ENCODE measurements at regions not wholly inside any gene's neighbourhood (a gene's known extent, or its start where the extent isn't known, plus 50 kb on each side); places are given as distances from the start of the nearest gene placed in this dataset.
A peak's percentile ranks its signal among the peaks of the same experiment; 100 is the strongest.

DNA sequence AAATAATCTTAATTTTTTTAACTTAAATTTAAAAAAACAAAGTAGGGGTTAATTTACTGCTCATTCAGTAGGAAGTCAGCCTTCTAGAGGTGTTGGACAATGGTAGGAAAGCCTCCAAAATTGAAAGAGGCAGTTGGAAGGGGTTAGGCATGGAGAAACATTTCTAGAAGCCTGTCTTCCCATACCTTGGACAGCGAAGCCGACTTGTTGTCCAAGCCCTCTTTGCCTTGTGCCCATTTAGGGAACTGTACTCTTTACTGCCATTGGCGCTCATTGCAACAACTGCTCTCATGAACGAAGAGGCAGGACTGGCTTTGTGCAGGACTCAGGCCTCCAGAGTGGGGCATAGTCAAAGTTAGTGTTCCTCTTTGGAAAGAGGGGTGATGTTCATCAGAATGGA is 333.3 kb downstream of the HRH4 start:
- Histone ChIP-seq H2AFZ (ENCODE audit: low read length) (no peak overlapping the region), H3K9me2 (ENCODE audit: insufficient read depth, low read length) (no peaks in the 10 kb centered on the region), H4K20me1 (ENCODE audit: insufficient read depth, low read length) (no peaks in the 10 kb centered on the region), H3K27ac (ENCODE audit: low read depth, low read length, poor library complexity, severe bottlenecking) (no peak overlapping the region), H3K79me2 (ENCODE audit: insufficient read depth, low read depth, low read length) (no peaks in the 10 kb centered on the region), H3K36me3 (ENCODE audit: insufficient read depth, low read length) (no peaks in the 10 kb centered on the region), H3K9me3 (ENCODE audit: low read length) (no peaks in the 10 kb centered on the region), H3K4me2 (ENCODE audit: low read length) (no peak overlapping the region), H3K4me1 (ENCODE audit: insufficient read depth, low read length, poor library complexity, severe bottlenecking) (no peaks in the 10 kb centered on the region), H3K4me3 (ENCODE audit: low read depth, low read length, poor library complexity, severe bottlenecking) (no peak overlapping the region)
- POLR2A ChIA-PET, result no interaction called here
- TF ChIP-seq CTCF (conservative IDR thresholded peaks at IDR 0.05; ENCODE audit: low read length) (no peak), EZH2phosphoT487 (IDR thresholded peaks at IDR 0.05; ENCODE audit: borderline replicate concordance, low read depth, low read length) (no peak)
- intact Hi-C loops (cut with micrococcal nuclease; ENCODE audit: unreplicated experiment), result no loop called here
- DNase-seq (ENCODE audit: low spot score), result no peak
- CTCF ChIA-PET (ENCODE audit: unreplicated experiment), result no interaction called here
- no TSS peak for BruUV-seq (replicated peaks)

DNA sequence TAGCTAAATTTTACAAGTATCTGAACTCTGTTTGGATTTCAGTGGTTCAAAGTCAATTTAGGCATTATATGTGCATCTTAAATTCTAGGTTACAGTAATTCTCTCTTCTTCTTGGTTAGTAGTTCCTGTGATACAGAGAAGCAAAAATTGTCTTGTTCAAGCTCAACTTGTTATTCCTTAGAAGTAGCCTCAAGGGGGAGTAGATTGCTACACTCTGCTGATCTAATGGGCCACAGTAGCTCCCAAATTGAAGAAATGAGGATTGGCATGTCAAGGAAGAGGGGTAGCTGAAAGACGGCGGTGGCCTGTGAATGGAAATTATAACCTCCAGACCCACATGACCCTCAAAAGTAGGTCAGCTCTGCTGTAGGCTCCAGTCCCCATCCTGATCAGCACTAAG is 334.7 kb downstream of the HRH4 start:
- intact Hi-C loops (cut with micrococcal nuclease; ENCODE audit: unreplicated experiment), result no loop called here
- no peaks in the 10 kb centered on the region for H3K79me2 ChIP-seq (ENCODE audit: insufficient read depth, low read depth, low read length)

DNA sequence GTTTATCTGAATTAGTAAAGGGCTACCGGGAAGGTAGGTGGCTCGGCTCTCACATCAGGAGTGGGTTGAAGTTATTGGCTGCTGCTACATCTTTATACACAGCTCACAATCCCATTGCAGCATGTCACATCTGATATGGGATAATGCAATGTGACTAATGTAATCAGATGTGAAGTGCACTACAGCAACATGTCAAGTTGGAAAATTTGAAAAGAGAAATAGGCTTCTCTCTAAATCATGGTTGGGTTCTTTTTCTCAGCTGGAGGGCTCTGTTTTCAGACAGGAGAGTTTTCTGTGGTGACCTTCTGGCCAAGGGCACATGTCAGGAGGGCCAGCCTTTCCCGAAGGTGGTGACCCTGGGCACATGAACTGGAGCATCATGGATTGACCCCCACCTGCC is 337.5 kb downstream of the HRH4 start:
- POLR2A ChIA-PET, result no interaction called here
- intact Hi-C loops (cut with micrococcal nuclease; ENCODE audit: unreplicated experiment), result no loop called here
- DNase-seq (ENCODE audit: low spot score), result no peak
- Histone ChIP-seq H3K36me3 (ENCODE audit: insufficient read depth, low read length) (no peaks in the 10 kb centered on the region), H3K4me1 (ENCODE audit: insufficient read depth, low read length, poor library complexity, severe bottlenecking) (no peaks in the 10 kb centered on the region), H4K20me1 (ENCODE audit: insufficient read depth, low read length) (no peaks in the 10 kb centered on the region), H3K9me3 (ENCODE audit: low read length) (no peaks in the 10 kb centered on the region), H3K4me3 (ENCODE audit: low read depth, low read length, poor library complexity, severe bottlenecking) (no peak overlapping the region), H2AFZ (ENCODE audit: low read length) (no peak overlapping the region), H3K27ac (ENCODE audit: low read depth, low read length, poor library complexity, severe bottlenecking) (no peak overlapping the region), H3K4me2 (ENCODE audit: low read length) (no peak overlapping the region), H3K79me2 (ENCODE audit: insufficient read depth, low read depth, low read length) (no peaks in the 10 kb centered on the region), H3K9me2 (ENCODE audit: insufficient read depth, low read length) (no peaks in the 10 kb centered on the region)
- BruUV-seq (replicated peaks), result no TSS peak
- CTCF ChIA-PET (ENCODE audit: unreplicated experiment), result no interaction called here
- TF ChIP-seq CTCF (conservative IDR thresholded peaks at IDR 0.05; ENCODE audit: low read length) (no peak), EZH2phosphoT487 (IDR thresholded peaks at IDR 0.05; ENCODE audit: borderline replicate concordance, low read depth, low read length) (no peak)

More for the DNA sequence above, 334.7 kb downstream of the HRH4 start:
- ChIA-PET CTCF (ENCODE audit: unreplicated experiment) (no interaction called here), POLR2A (interaction anchor here (0.6 kb wide), 1 partner anchor 244 kb away, joined by 6 read pairs; no protein-coding TSS in a partner anchor)
- no peak for DNase-seq (ENCODE audit: low spot score)
- H3K36me3 ChIP-seq (ENCODE audit: insufficient read depth, low read length), result no peaks in the 10 kb centered on the region
- H3K27ac ChIP-seq (ENCODE audit: low read depth, low read length, poor library complexity, severe bottlenecking), result no peak overlapping the region
- no peaks in the 10 kb centered on the region for H3K9me3 ChIP-seq (ENCODE audit: low read length)
- no peak for TF ChIP-seq EZH2phosphoT487 (IDR thresholded peaks at IDR 0.05; ENCODE audit: borderline replicate concordance, low read depth, low read length)
- TF ChIP-seq CTCF (conservative IDR thresholded peaks at IDR 0.05; ENCODE audit: low read length), result 0 out of 2 replicates have a peak, but pooled peaks have one; percentile 23
- H3K4me2 ChIP-seq (ENCODE audit: low read length), result no peak overlapping the region
- BruUV-seq (replicated peaks), result no TSS peak
- H2AFZ ChIP-seq (ENCODE audit: low read length), result no peak overlapping the region
- H4K20me1 ChIP-seq (ENCODE audit: insufficient read depth, low read length), result no peaks in the 10 kb centered on the region
- no peaks in the 10 kb centered on the region for H3K4me1 ChIP-seq (ENCODE audit: insufficient read depth, low read length, poor library complexity, severe bottlenecking)
- H3K4me3 ChIP-seq (ENCODE audit: low read depth, low read length, poor library complexity, severe bottlenecking), result no peak overlapping the region
- no peaks in the 10 kb centered on the region for H3K9me2 ChIP-seq (ENCODE audit: insufficient read depth, low read length)

All from OCI-LY7 (cell line).